ENCODE measurements at regions not wholly inside any gene's neighbourhood (a gene's known extent, or its start where the extent isn't known, plus 50 kb on each side); places are given as distances from the start of the nearest gene placed in this dataset.

DNA sequence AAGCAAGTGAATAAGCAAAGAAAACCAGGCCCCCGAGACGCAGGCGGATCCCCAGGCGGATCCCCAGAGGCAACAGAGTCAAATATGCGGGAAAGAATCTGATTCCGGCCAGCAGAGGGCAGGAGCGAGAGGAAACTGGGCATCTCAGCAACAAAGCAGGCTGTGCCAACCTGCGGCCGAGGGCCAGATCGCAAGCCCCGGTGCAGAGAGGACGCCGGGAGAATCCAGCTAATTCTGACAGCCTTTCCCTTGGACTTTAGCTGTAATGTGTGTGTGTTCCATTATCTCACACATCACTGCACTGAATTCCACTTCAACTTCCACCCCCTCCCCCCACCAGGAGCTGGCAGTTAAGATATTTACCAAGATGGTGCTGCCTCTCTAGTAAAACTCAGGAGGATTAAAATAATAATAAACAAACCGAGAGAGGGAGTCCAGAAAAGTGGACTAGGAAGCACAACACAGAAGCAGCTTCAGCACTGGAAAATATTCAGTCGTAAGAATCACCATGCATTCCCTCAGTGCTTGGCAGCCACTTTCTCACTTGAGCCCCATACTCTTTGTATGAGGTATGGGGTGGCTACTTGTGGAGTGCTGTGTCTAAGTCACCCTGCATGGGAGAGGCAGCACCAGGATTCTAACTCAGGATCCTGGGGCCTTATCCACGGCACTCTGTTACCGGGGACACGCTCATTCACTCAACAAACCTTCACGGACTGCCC lies 66.2 kb upstream of the SNX9 start (continued):
- TF ChIP-seq, protein P1, sequence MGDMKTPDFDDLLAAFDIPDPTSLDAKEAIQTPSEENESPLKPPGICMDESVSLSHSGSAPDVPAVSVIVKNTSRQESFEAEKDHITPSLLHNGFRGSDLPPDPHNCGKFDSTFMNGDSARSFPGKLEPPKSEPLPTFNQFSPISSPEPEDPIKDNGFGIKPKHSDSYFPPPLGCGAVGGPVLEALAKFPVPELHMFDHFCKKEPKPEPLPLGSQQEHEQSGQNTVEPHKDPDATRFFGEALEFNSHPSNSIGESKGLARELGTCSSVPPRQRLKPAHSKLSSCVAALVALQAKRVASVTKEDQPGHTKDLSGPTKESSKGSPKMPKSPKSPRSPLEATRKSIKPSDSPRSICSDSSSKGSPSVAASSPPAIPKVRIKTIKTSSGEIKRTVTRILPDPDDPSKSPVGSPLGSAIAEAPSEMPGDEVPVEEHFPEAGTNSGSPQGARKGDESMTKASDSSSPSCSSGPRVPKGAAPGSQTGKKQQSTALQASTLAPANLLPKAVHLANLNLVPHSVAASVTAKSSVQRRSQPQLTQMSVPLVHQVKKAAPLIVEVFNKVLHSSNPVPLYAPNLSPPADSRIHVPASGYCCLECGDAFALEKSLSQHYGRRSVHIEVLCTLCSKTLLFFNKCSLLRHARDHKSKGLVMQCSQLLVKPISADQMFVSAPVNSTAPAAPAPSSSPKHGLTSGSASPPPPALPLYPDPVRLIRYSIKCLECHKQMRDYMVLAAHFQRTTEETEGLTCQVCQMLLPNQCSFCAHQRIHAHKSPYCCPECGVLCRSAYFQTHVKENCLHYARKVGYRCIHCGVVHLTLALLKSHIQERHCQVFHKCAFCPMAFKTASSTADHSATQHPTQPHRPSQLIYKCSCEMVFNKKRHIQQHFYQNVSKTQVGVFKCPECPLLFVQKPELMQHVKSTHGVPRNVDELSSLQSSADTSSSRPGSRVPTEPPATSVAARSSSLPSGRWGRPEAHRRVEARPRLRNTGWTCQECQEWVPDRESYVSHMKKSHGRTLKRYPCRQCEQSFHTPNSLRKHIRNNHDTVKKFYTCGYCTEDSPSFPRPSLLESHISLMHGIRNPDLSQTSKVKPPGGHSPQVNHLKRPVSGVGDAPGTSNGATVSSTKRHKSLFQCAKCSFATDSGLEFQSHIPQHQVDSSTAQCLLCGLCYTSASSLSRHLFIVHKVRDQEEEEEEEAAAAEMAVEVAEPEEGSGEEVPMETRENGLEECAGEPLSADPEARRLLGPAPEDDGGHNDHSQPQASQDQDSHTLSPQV (IDR thresholded peaks at IDR 0.05): peak; percentile 87
- TF ChIP-seq EP300 (IDR thresholded peaks at IDR 0.05; ENCODE audit: low read length) (0 out of 2 replicates have a peak, but pooled peaks have one; percentile 8), MYNN (IDR thresholded peaks at IDR 0.05) (peak; percentile 91), MYNN (CRISPR knock-in tag; IDR thresholded peaks at IDR 0.05) (no peak), ZBTB7A (IDR thresholded peaks at IDR 0.05; ENCODE audit: borderline replicate concordance, control insufficient read depth, low read depth, low read length) (no peak), ZNF436 (CRISPR knock-in tag; IDR thresholded peaks at IDR 0.05) (no peak), MXI1 (IDR thresholded peaks at IDR 0.05; ENCODE audit: low read depth, low read length) (no peak), ZNF140 (CRISPR knock-in tag; IDR thresholded peaks at IDR 0.05) (no peak), ZNF212 (CRISPR knock-in tag; IDR thresholded peaks at IDR 0.05) (no peak), NCOA6 (IDR thresholded peaks at IDR 0.05) (no peak), OTX1 (CRISPR knock-in tag; IDR thresholded peaks at IDR 0.05) (no peak), KLF1 (tag; IDR thresholded peaks at IDR 0.05) (no peak), HDAC1 (IDR thresholded peaks at IDR 0.05) (0 out of 4 replicates have a peak, but pooled peaks of 1 of the 2 experiments have one; percentile 12)
- TF ChIP-seq, protein P2, sequence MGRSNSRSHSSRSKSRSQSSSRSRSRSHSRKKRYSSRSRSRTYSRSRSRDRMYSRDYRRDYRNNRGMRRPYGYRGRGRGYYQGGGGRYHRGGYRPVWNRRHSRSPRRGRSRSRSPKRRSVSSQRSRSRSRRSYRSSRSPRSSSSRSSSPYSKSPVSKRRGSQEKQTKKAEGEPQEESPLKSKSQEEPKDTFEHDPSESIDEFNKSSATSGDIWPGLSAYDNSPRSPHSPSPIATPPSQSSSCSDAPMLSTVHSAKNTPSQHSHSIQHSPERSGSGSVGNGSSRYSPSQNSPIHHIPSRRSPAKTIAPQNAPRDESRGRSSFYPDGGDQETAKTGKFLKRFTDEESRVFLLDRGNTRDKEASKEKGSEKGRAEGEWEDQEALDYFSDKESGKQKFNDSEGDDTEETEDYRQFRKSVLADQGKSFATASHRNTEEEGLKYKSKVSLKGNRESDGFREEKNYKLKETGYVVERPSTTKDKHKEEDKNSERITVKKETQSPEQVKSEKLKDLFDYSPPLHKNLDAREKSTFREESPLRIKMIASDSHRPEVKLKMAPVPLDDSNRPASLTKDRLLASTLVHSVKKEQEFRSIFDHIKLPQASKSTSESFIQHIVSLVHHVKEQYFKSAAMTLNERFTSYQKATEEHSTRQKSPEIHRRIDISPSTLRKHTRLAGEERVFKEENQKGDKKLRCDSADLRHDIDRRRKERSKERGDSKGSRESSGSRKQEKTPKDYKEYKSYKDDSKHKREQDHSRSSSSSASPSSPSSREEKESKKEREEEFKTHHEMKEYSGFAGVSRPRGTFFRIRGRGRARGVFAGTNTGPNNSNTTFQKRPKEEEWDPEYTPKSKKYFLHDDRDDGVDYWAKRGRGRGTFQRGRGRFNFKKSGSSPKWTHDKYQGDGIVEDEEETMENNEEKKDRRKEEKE (IDR thresholded peaks at IDR 0.05; ENCODE audit: borderline replicate concordance in 1 of 2, control insufficient read depth in 1 of 2, low read depth in 2 of 2, low read length in 1 of 2): no peak
- TF ChIP-seq, protein P3, sequence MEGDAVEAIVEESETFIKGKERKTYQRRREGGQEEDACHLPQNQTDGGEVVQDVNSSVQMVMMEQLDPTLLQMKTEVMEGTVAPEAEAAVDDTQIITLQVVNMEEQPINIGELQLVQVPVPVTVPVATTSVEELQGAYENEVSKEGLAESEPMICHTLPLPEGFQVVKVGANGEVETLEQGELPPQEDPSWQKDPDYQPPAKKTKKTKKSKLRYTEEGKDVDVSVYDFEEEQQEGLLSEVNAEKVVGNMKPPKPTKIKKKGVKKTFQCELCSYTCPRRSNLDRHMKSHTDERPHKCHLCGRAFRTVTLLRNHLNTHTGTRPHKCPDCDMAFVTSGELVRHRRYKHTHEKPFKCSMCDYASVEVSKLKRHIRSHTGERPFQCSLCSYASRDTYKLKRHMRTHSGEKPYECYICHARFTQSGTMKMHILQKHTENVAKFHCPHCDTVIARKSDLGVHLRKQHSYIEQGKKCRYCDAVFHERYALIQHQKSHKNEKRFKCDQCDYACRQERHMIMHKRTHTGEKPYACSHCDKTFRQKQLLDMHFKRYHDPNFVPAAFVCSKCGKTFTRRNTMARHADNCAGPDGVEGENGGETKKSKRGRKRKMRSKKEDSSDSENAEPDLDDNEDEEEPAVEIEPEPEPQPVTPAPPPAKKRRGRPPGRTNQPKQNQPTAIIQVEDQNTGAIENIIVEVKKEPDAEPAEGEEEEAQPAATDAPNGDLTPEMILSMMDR (IDR thresholded peaks at IDR 0.05 in 2 of 3, conservative IDR thresholded peaks at IDR 0.05 in 1 of 3; ENCODE audit: insufficient read depth in 2 of 3, low read depth in 1 of 3, low read length in 3 of 3): peak; percentile 97 to 99 (median 97)
- TF ChIP-seq, protein P4, sequence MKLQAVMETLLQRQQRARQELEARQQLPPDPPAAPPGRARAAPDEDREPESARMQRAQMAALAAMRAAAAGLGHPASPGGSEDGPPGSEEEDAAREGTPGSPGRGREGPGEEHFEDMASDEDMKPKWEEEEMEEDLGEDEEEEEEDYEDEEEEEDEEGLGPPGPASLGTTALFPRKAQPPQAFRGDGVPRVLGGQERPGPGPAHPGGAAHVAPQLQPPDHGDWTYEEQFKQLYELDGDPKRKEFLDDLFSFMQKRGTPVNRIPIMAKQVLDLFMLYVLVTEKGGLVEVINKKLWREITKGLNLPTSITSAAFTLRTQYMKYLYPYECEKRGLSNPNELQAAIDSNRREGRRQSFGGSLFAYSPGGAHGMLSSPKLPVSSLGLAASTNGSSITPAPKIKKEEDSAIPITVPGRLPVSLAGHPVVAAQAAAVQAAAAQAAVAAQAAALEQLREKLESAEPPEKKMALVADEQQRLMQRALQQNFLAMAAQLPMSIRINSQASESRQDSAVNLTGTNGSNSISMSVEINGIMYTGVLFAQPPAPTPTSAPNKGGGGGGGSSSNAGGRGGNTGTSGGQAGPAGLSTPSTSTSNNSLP (IDR thresholded peaks at IDR 0.05; ENCODE audit: borderline replicate concordance, low read depth, low read length): no peak

Measured in K562 (cell line).